BJ (cell line): ENCODE measurements at regions not wholly inside any gene's neighbourhood (a gene's known extent, or its start where the extent isn't known, plus 50 kb on each side); places are given as distances from the start of the nearest gene placed in this dataset.

Experiments
- CTCF ChIA-PET: fragments of 350-600 bp; formaldehyde crosslinking; extraction: SDS; loops from one replicate; lab custom pipeline; 2021; ENCODE audit warnings: antibody characterized with exemption, inconsistent platforms; lab: Yijun Ruan, JAX
- POLR2A ChIA-PET: fragments of 300-600 bp; sonication (Branson Sonifier 250); formaldehyde crosslinking; extraction: SDS; loops from one replicate; lab custom pipeline; 2021; ENCODE audit warnings: antibody characterized with exemption; lab: Charles Lee
- DNase-seq: peaks from one replicate; pipeline ENCODE4 v3.0.0-alpha.2; 2011; ENCODE audit warnings: low read depth
- H3K27me3 ChIP-seq: 2 replicates; pipeline ENCODE4 v1.6.0; 2011; ENCODE audit warnings: low read length; ENCODE audit not compliant: control insufficient read depth, insufficient read depth
- H3K36me3 ChIP-seq: 2 replicates; pipeline ENCODE4 v1.5.1; 2011; ENCODE audit warnings: low read length; ENCODE audit not compliant: control insufficient read depth, insufficient read depth
- H3K4me3 ChIP-seq: 2 replicates; pipeline ENCODE4 v1.5.1; 2011; ENCODE audit warnings: low read depth, mild to moderate bottlenecking, control low read depth, low read length
- TF ChIP-seq, protein P1 (sequence below): IDR thresholded peaks from 2 replicates; pipeline ENCODE4 v1.5.1; 2011; ENCODE audit warnings: low read depth, mild to moderate bottlenecking, control low read depth, inconsistent platforms, low read length, moderate library complexity; ENCODE audit not compliant: insufficient read depth

DNA sequence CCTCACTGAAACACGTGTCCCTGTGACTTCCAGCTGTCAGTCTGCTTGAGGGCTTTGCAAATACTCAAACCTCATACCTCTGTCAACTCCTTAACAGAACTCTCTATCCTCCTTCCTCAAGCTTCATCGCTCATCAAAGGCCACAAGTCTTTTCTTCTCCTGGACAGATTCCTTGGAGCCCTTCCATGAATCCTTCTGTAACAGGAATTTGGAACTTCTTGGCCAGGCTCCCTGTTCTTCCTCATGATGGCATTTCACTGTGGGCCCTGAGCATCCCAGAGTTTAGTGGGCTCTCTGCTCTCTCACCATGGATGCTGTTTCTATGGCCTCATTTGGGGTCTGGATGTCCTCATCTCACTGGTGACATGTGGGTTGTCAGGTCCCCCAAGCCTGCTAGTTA is 105.0 kb upstream of the TLE3 start:
- Histone ChIP-seq H3K4me3 (no peak overlapping the region), H3K27me3 (peaks cover 7% of the 10 kb centered on the region), H3K36me3 (no peaks in the 10 kb centered on the region)
- DNase-seq: no peak
- CTCF ChIA-PET: no interaction called here
- TF ChIP-seq, protein P1, sequence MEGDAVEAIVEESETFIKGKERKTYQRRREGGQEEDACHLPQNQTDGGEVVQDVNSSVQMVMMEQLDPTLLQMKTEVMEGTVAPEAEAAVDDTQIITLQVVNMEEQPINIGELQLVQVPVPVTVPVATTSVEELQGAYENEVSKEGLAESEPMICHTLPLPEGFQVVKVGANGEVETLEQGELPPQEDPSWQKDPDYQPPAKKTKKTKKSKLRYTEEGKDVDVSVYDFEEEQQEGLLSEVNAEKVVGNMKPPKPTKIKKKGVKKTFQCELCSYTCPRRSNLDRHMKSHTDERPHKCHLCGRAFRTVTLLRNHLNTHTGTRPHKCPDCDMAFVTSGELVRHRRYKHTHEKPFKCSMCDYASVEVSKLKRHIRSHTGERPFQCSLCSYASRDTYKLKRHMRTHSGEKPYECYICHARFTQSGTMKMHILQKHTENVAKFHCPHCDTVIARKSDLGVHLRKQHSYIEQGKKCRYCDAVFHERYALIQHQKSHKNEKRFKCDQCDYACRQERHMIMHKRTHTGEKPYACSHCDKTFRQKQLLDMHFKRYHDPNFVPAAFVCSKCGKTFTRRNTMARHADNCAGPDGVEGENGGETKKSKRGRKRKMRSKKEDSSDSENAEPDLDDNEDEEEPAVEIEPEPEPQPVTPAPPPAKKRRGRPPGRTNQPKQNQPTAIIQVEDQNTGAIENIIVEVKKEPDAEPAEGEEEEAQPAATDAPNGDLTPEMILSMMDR: no peak
- POLR2A ChIA-PET: no interaction called here

DNA sequence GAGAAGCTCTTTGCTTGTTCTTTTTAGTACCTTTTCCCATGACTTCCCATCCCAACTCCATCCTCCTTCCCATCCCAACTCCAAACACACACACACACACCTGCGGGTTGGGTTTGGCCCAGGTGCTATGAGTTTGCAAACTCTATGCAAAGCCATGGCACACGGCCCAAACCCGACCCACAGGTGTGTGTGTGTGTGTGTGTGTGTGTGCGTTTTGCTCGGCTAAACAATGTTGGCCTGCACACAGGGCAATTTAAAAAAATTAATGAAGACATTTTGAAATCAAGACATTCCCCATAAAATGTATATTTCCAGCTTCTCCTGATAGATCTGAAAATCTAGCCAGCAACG is 103.7 kb upstream of the TLE3 start:
- no peaks in the 10 kb centered on the region for H3K36me3 ChIP-seq
- POLR2A ChIA-PET: no interaction called here
- no peak for DNase-seq
- no peak overlapping the region for H3K4me3 ChIP-seq
- TF ChIP-seq, protein P1: no peak
- peaks cover 5% of the 10 kb centered on the region for H3K27me3 ChIP-seq
- CTCF ChIA-PET: no interaction called here

DNA sequence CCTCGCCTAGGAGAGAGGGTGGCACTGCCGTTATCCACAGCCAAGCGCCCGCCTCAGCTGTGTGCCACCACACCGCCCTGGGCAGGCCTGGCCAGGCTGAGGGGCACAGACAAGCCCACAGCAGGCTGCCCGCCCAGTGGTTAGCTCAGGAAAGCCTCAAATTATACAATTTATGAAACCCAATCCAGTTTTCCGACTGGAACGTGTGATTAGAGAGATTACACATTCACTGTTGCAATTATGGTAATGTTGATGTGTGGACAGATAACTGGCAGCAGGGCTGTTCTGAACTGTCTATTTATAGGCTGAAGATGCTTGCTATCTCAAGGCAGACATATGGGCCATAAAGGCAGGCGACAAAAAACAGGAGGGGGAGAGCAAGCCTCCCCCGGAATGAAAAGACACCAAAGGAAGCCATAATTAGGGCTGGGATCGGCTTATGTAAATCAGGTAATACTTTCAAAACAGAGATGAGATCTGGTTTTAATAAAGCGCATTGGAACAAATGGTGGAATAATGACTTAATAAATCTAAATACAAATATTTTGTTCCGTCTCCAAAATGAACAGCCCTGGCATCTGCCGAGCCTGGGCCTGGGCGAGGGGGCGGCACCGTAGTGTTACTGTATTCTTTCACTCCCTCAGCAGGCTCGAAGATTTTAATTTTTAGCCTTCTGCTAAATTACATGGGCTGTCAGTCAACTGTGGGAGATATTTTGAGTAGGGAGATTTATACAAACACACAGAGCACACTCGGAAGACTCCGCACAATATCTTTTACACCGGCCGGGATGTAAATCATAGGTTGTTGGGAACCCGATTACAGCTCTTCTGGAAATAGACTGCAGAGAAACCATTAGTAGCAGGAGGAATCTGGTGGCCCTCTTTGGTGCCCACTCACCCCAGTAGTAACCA is 103.1 kb upstream of the TLE3 start:
- Histone ChIP-seq H3K27me3 (peaks cover 5% of the 10 kb centered on the region), H3K36me3 (no peaks in the 10 kb centered on the region), H3K4me3 (no peak overlapping the region)
- ChIA-PET POLR2A (no interaction called here), CTCF (interaction anchor here (0.9 to 1.7 kb wide), 2 partner anchors 10 to 14 kb away, joined by 3 to 4 read pairs; no protein-coding TSS in a partner anchor)
- no peak for DNase-seq
- TF ChIP-seq, protein P1: no peak

DNA sequence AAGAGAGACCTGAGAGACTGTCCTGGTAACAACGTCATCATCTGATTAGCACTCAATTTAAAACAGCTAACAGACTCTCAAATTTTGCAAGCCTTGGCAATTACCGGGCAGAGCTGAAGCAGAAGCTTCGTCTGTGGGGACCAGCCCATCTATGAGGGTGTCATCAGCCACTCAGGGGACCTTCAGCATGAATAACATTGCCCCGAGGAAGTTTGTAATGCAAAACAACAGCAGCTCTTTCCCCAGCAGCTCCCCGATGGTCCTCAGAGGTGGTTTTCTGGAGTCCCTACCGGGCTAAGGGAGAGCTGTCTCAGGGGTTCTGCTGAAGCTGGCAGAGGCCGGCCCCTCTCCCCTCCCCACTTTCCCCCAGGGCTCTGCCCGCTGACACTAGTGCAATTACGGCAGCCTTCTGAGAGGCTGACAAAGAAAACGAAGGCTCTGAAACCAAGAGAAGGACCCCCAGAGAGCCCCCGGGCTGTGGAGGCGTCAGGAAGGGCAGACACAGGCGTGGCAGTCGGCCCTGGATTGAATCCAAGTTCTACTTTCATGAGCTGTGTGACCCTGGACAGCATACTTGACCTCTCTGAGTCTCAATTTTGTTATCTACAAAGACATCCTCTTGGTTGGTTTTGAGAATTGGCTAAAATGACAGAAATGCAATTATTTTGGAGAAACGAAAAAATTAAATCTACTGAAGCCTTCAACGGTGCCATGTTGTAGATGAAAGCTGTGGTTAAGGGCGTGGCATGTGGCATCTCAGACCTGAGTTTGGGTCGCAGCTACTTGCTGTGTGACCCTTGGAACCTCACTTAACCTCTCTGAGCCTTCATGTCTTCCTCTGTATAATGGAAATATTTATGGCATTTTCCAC is 102.1 kb upstream of the TLE3 start:
- Histone ChIP-seq H3K27me3 (peaks cover 5% of the 10 kb centered on the region), H3K36me3 (no peaks in the 10 kb centered on the region), H3K4me3 (no peak overlapping the region)
- DNase-seq: no peak
- CTCF ChIA-PET: interaction anchor here (0.9 to 1.7 kb wide), 3 partner anchors 9 to 13 kb away, joined by 3 to 4 read pairs (median 4); no protein-coding TSS in a partner anchor
- TF ChIP-seq, protein P1: no peak
- POLR2A ChIA-PET: interaction anchor here (0.7 kb wide), 1 partner anchor 71 kb away, joined by 3 read pairs; no protein-coding TSS in a partner anchor

DNA sequence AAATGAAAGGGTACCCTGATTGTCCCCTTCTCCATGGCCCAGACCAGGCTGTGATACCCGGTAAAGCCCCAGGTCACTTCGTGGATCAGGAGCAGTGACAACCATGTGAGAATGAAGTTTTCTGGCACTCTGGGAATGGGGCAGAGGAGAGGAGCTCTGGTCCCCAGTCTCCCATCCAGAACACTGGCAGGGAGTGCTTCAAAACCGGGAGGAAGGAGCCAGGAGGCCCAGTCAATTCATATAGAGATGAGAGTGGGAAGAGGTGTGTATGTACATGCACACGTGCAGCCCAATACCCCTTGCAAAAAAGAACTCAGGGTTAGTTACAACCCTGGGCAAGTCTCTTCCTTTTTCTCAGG is 101.4 kb upstream of the TLE3 start:
- Histone ChIP-seq H3K4me3 (no peak overlapping the region), H3K27me3 (peaks cover 5% of the 10 kb centered on the region), H3K36me3 (no peaks in the 10 kb centered on the region)
- CTCF ChIA-PET: interaction anchor here (1.5 to 1.7 kb wide), 2 partner anchors 12 kb away, joined by 4 read pairs; no protein-coding TSS in a partner anchor
- DNase-seq: no peak
- POLR2A ChIA-PET: interaction anchor here (0.7 kb wide), 1 partner anchor 72 kb away, joined by 3 read pairs; no protein-coding TSS in a partner anchor
- TF ChIP-seq, protein P1: no peak
